IPS-15b (cell line): ENCODE measurements at regions not wholly inside any gene's neighbourhood (a gene's known extent, or its start where the extent isn't known, plus 50 kb on each side); places are given as distances from the start of the nearest gene placed in this dataset.
"Not testable (repeated sequence)": the region's sequence is repeated elsewhere in the genome, so short reads cannot be mapped to it uniquely, and the experiment has no call there.

Experiments used
- H3K27me3 ChIP-seq: one replicate; pipeline ENCODE4 v1.6.1; 2013; ENCODE audit warnings: low read length; ENCODE audit not compliant: control insufficient read depth, insufficient read depth
- H3K36me3 ChIP-seq: one replicate; pipeline ENCODE4 v1.6.1; 2013; ENCODE audit warnings: low read length; ENCODE audit not compliant: control insufficient read depth, insufficient read depth
- H3K4me1 ChIP-seq: one replicate; pipeline ENCODE4 v1.6.1; 2013; ENCODE audit warnings: mild to moderate bottlenecking, low read length; ENCODE audit not compliant: control insufficient read depth, insufficient read depth
- H3K4me3 ChIP-seq: one replicate; pipeline ENCODE4 v1.5.1; 2013; ENCODE audit warnings: low read depth, low read length
- H3K9ac ChIP-seq: one replicate; pipeline ENCODE4 v1.6.1; 2013; ENCODE audit warnings: low read depth, mild to moderate bottlenecking, low read length
- H3K9me3 ChIP-seq: one replicate; pipeline ENCODE4 v1.6.1; 2013; ENCODE audit warnings: mild to moderate bottlenecking, low read length; ENCODE audit not compliant: control insufficient read depth, insufficient read depth

- Histone ChIP-seq H3K4me3 (no peak overlapping the region), H3K4me1 (no peaks in the 10 kb centered on the region), H3K9me3 (no peaks in the 10 kb centered on the region), H3K9ac (no peak overlapping the region), H3K27me3 (no peaks in the 10 kb centered on the region), H3K36me3 (no peaks in the 10 kb centered on the region)
These were observed 81.1 kb downstream of the XRCC2 start for GRCh38 chr7:152594801-152595200.

GRCh38 chr7:152591976-152592375 lies 84.0 kb downstream of the XRCC2 start:
- H3K27me3 ChIP-seq = no peaks in the 10 kb centered on the region
- no peaks in the 10 kb centered on the region for H3K36me3 ChIP-seq
- no peak overlapping the region for H3K9ac ChIP-seq
- H3K9me3 ChIP-seq = no peaks in the 10 kb centered on the region
- H3K4me3 ChIP-seq = no peak overlapping the region
- H3K4me1 ChIP-seq = no peaks in the 10 kb centered on the region

- Histone ChIP-seq H3K36me3 (no peaks in the 10 kb centered on the region), H3K27me3 (no peaks in the 10 kb centered on the region), H3K4me3 (no peak overlapping the region), H3K9me3 (no peaks in the 10 kb centered on the region), H3K4me1 (no peaks in the 10 kb centered on the region), H3K9ac (no peak overlapping the region)
These were observed 85.5 kb downstream of the XRCC2 start for GRCh38 chr7:152590481-152590880.

- not testable (repeated sequence) for H3K4me1 ChIP-seq, H3K9ac ChIP-seq, H3K4me3 ChIP-seq, H3K27me3 ChIP-seq, H3K9me3 ChIP-seq, H3K36me3 ChIP-seq
These were observed 86.1 kb downstream of the XRCC2 start for GRCh38 chr7:152589821-152590220.

- Histone ChIP-seq H3K9me3 (no peaks in the 10 kb centered on the region), H3K4me1 (no peaks in the 10 kb centered on the region), H3K36me3 (no peaks in the 10 kb centered on the region), H3K9ac (no peak overlapping the region), H3K27me3 (no peaks in the 10 kb centered on the region), H3K4me3 (no peak overlapping the region)
These were observed 87.6 kb downstream of the XRCC2 start for GRCh38 chr7:152588350-152588749.

- Histone ChIP-seq H3K9me3 (no peaks in the 10 kb centered on the region), H3K27me3 (no peaks in the 10 kb centered on the region), H3K9ac (no peak overlapping the region), H3K4me1 (no peaks in the 10 kb centered on the region), H3K4me3 (no peak overlapping the region), H3K36me3 (no peaks in the 10 kb centered on the region)
These were observed 88.6 kb downstream of the XRCC2 start for GRCh38 chr7:152587366-152587765.

GRCh38 chr7:152583006-152583405 lies 92.9 kb downstream of the XRCC2 start:
- no peaks in the 10 kb centered on the region for H3K27me3 ChIP-seq
- H3K4me3 ChIP-seq = no peak overlapping the region
- H3K36me3 ChIP-seq = no peaks in the 10 kb centered on the region
- H3K4me1 ChIP-seq = no peaks in the 10 kb centered on the region
- no peak overlapping the region for H3K9ac ChIP-seq
- no peaks in the 10 kb centered on the region for H3K9me3 ChIP-seq

- Histone ChIP-seq H3K36me3 (no peaks in the 10 kb centered on the region), H3K4me3 (no peak overlapping the region), H3K9me3 (no peaks in the 10 kb centered on the region), H3K9ac (no peak overlapping the region), H3K4me1 (no peaks in the 10 kb centered on the region), H3K27me3 (no peaks in the 10 kb centered on the region)
These were observed 96.9 kb downstream of the XRCC2 start for GRCh38 chr7:152579070-152579469.

GRCh38 chr7:152577339-152577738 lies 98.6 kb downstream of the XRCC2 start:
- no peak overlapping the region for H3K9ac ChIP-seq
- H3K27me3 ChIP-seq = no peaks in the 10 kb centered on the region
- H3K9me3 ChIP-seq = no peaks in the 10 kb centered on the region
- H3K36me3 ChIP-seq = no peaks in the 10 kb centered on the region
- H3K4me1 ChIP-seq = no peaks in the 10 kb centered on the region
- no peak overlapping the region for H3K4me3 ChIP-seq

GRCh38 chr7:152574892-152575548 lies 100.9 kb downstream of the XRCC2 start:
- Histone ChIP-seq H3K4me1 (no peaks in the 10 kb centered on the region), H3K9me3 (no peaks in the 10 kb centered on the region), H3K9ac (no peak overlapping the region), H3K27me3 (no peaks in the 10 kb centered on the region), H3K36me3 (no peaks in the 10 kb centered on the region), H3K4me3 (no peak overlapping the region)

GRCh38 chr7:152573186-152573585 lies 102.8 kb downstream of the XRCC2 start:
- H3K9ac ChIP-seq, H3K4me1 ChIP-seq, H3K9me3 ChIP-seq, H3K27me3 ChIP-seq, H3K36me3 ChIP-seq, H3K4me3 ChIP-seq: not testable (repeated sequence)

GRCh38 chr7:152572101-152572500 lies 103.8 kb downstream of the XRCC2 start:
- Histone ChIP-seq H3K9ac (no peak overlapping the region), H3K4me1 (no peaks in the 10 kb centered on the region), H3K4me3 (no peak overlapping the region), H3K36me3 (no peaks in the 10 kb centered on the region), H3K9me3 (no peaks in the 10 kb centered on the region), H3K27me3 (no peaks in the 10 kb centered on the region)
